Immature natural killer cell (primary cell): ENCODE measurements at regions not wholly inside any gene's neighbourhood (a gene's known extent, or its start where the extent isn't known, plus 50 kb on each side); places are given as distances from the start of the nearest gene placed in this dataset.

Experiments
- DNase-seq, 3 donors: peaks; one replicate each; pipeline ENCODE4 v3.0.0; 2022; ENCODE audit warnings: mixed read lengths in 1 of 3
- H3K27ac Mint-ChIP-seq, 6 donors: one replicate each; pipeline ENCODE4 v1.8.0; 2020; ENCODE audit warnings: mixed read lengths in 6 of 6, mild to moderate bottlenecking in 5 of 6, inconsistent platforms in 4 of 6, moderate library complexity in 3 of 6
- H3K27me3 Mint-ChIP-seq, 3 donors: one replicate each; pipeline ENCODE4 v1.8.0; 2020 to 2021; ENCODE audit warnings: low read depth in 3 of 3, mild to moderate bottlenecking in 3 of 3, mixed read lengths in 3 of 3, moderate library complexity in 3 of 3, inconsistent platforms in 1 of 3
- H3K36me3 Mint-ChIP-seq, 3 donors: one replicate each; pipeline ENCODE4 v1.8.0; 2020; ENCODE audit warnings: mixed read lengths in 3 of 3, inconsistent platforms in 2 of 3, mild to moderate bottlenecking in 2 of 3
- H3K4me1 Mint-ChIP-seq, 2 donors: one replicate each; pipeline ENCODE4 v1.8.0; 2020; ENCODE audit warnings: inconsistent platforms in 2 of 2, mild to moderate bottlenecking in 2 of 2, mixed read lengths in 2 of 2, moderate library complexity in 1 of 2
- H3K4me3 Mint-ChIP-seq, 5 donors: one replicate each; pipeline ENCODE4 v1.8.0; 2020; ENCODE audit warnings: mild to moderate bottlenecking in 5 of 5, mixed read lengths in 5 of 5, inconsistent platforms in 3 of 5, moderate library complexity in 3 of 5
- H3K9me3 Mint-ChIP-seq, 6 donors: one replicate each; pipeline ENCODE4 v1.8.0; 2020; ENCODE audit warnings: mild to moderate bottlenecking in 6 of 6, mixed read lengths in 6 of 6, inconsistent platforms in 4 of 6, moderate library complexity in 3 of 6

GRCh38 chr17:73900516-73900915 is 256.3 kb upstream of the SDK2 start:
- Mint-ChIP-seq H3K27me3 (peaks cover 5 to 15% (median 13%) of the 10 kb centered on the region in 3 donors), H3K4me3 (no peak overlapping the region), H3K9me3 (no peaks in the 10 kb centered on the region), H3K36me3 (no peaks in the 10 kb centered on the region), H3K27ac (no peak overlapping the region), H3K4me1 (peaks cover 25 to 27% of the 10 kb centered on the region in 2 donors)
- DNase-seq, result no peak

GRCh38 chr17:73901249-73901648 is 257.0 kb upstream of the SDK2 start:
- H3K27ac Mint-ChIP-seq, result peak overlapping the region; percentile 80 to 96 (median 87)
- H3K4me3 Mint-ChIP-seq, result peak overlapping the region; percentile 92 to 97 (median 95)
- H3K4me1 Mint-ChIP-seq, result peaks cover 17 to 20% of the 10 kb centered on the region in 2 donors
- no peak for DNase-seq
- no peaks in the 10 kb centered on the region for H3K36me3 Mint-ChIP-seq
- no peaks in the 10 kb centered on the region for H3K9me3 Mint-ChIP-seq
- H3K27me3 Mint-ChIP-seq, result peaks cover 5 to 19% (median 9%) of the 10 kb centered on the region in 3 donors

- Mint-ChIP-seq H3K9me3 (no peaks in the 10 kb centered on the region), H3K36me3 (no peaks in the 10 kb centered on the region), H3K4me1 (peaks cover 16 to 18% of the 10 kb centered on the region in 2 donors), H3K4me3 (peak overlapping the region; percentile 92 to 97 (median 95)), H3K27me3 (peaks cover 8 to 19% (median 8%) of the 10 kb centered on the region in 3 donors), H3K27ac (peak overlapping the region; percentile 80 to 96 (median 87))
- peak; percentile 40 to 43 (median 42) for DNase-seq
Measured at GRCh38 chr17:73901661-73902415, 257.6 kb upstream of the SDK2 start.

- peak overlapping the region in 2 of 6 donors; percentile 15 to 72 for H3K27ac Mint-ChIP-seq
- DNase-seq, result no peak
- peak overlapping the region; percentile 92 to 97 (median 95) for H3K4me3 Mint-ChIP-seq
- no peaks in the 10 kb centered on the region for H3K9me3 Mint-ChIP-seq
- H3K27me3 Mint-ChIP-seq, result peaks cover 8 to 18% (median 9%) of the 10 kb centered on the region in 3 donors
- no peaks in the 10 kb centered on the region for H3K36me3 Mint-ChIP-seq
- H3K4me1 Mint-ChIP-seq, result peaks cover 17 to 18% of the 10 kb centered on the region in 2 donors
Measured at GRCh38 chr17:73902416-73903181, 258.4 kb upstream of the SDK2 start.

GRCh38 chr17:73906896-73907870 is 262.9 kb upstream of the SDK2 start:
- Mint-ChIP-seq H3K4me3 (no peak overlapping the region), H3K36me3 (no peaks in the 10 kb centered on the region), H3K4me1 (peaks cover 3 to 9% of the 10 kb centered on the region in 2 donors), H3K27me3 (peaks cover 2 to 28% (median 9%) of the 10 kb centered on the region in 3 donors), H3K9me3 (no peaks in the 10 kb centered on the region), H3K27ac (no peak overlapping the region)
- DNase-seq, result no peak

- Mint-ChIP-seq H3K27me3 (peaks cover 2 to 33% (median 8%) of the 10 kb centered on the region in 3 donors), H3K27ac (no peak overlapping the region), H3K9me3 (no peaks in the 10 kb centered on the region)
Measured at GRCh38 chr17:73909186-73909585, 264.9 kb upstream of the SDK2 start.

GRCh38 chr17:73910206-73910605 is 266.0 kb upstream of the SDK2 start:
- no peak overlapping the region for H3K27ac Mint-ChIP-seq
- peaks cover under 1 to 8% (median 2%) of the 10 kb centered on the region in 6 donors for H3K9me3 Mint-ChIP-seq
- no peak for DNase-seq
- peaks cover 18 to 20% of the 10 kb centered on the region in 2 donors for H3K4me1 Mint-ChIP-seq
- peaks cover 0 to 12% (median 3%) of the 10 kb centered on the region in 3 donors for H3K36me3 Mint-ChIP-seq
- H3K27me3 Mint-ChIP-seq, result peaks cover 2 to 38% (median 8%) of the 10 kb centered on the region in 3 donors
- no peak overlapping the region for H3K4me3 Mint-ChIP-seq

More at GRCh38 chr17:73909186-73909585, 264.9 kb upstream of the SDK2 start:
- Mint-ChIP-seq H3K4me3 (no peak overlapping the region), H3K4me1 (peaks cover 12 to 17% of the 10 kb centered on the region in 2 donors), H3K36me3 (peaks cover 0 to 5% (median 0%) of the 10 kb centered on the region in 3 donors)
- DNase-seq, result no peak

GRCh38 chr17:73910821-73911515 is 266.7 kb upstream of the SDK2 start:
- Mint-ChIP-seq H3K9me3 (peaks cover 3 to 13% (median 5%) of the 10 kb centered on the region in 6 donors), H3K36me3 (peaks cover 0 to 16% (median 6%) of the 10 kb centered on the region in 3 donors), H3K4me3 (no peak overlapping the region), H3K27me3 (peaks cover 3 to 41% (median 5%) of the 10 kb centered on the region in 3 donors), H3K4me1 (peaks cover 18 to 20% of the 10 kb centered on the region in 2 donors), H3K27ac (no peak overlapping the region)
- no peak for DNase-seq

GRCh38 chr17:73911726-73912372 is 267.6 kb upstream of the SDK2 start:
- no peak overlapping the region for H3K27ac Mint-ChIP-seq
- H3K27me3 Mint-ChIP-seq, result peaks cover 3 to 43% (median 3%) of the 10 kb centered on the region in 3 donors
- H3K36me3 Mint-ChIP-seq, result peaks cover 0 to 16% (median 6%) of the 10 kb centered on the region in 3 donors
- no peak overlapping the region for H3K4me3 Mint-ChIP-seq
- DNase-seq, result no peak
- H3K9me3 Mint-ChIP-seq, result peaks cover 3 to 13% (median 5%) of the 10 kb centered on the region in 6 donors
- H3K4me1 Mint-ChIP-seq, result peaks cover 18 to 20% of the 10 kb centered on the region in 2 donors

- no peak overlapping the region for H3K4me3 Mint-ChIP-seq
- peaks cover 0 to 16% (median 6%) of the 10 kb centered on the region in 3 donors for H3K36me3 Mint-ChIP-seq
- peaks cover 2 to 43% (median 5%) of the 10 kb centered on the region in 3 donors for H3K27me3 Mint-ChIP-seq
- DNase-seq, result no peak
- peaks cover 3 to 13% (median 5%) of the 10 kb centered on the region in 6 donors for H3K9me3 Mint-ChIP-seq
- H3K27ac Mint-ChIP-seq, result no peak overlapping the region
- H3K4me1 Mint-ChIP-seq, result peaks cover 18 to 20% of the 10 kb centered on the region in 2 donors
Measured at GRCh38 chr17:73912373-73912746, 268.1 kb upstream of the SDK2 start.

GRCh38 chr17:73914536-73915274 is 270.5 kb upstream of the SDK2 start:
- Mint-ChIP-seq H3K27ac (peak overlapping the region in 1 of 6 donors; percentile 9), H3K36me3 (peaks cover 0 to 23% (median 6%) of the 10 kb centered on the region in 3 donors), H3K4me3 (peak overlapping the region in 2 of 5 donors; percentile 44 to 52), H3K27me3 (peaks cover 2 to 33% (median 5%) of the 10 kb centered on the region in 3 donors), H3K4me1 (peaks cover 16 to 18% of the 10 kb centered on the region in 2 donors), H3K9me3 (peaks cover 3 to 13% (median 5%) of the 10 kb centered on the region in 6 donors)
- DNase-seq, result no peak
